ENCODE measurements at regions not wholly inside any gene's neighbourhood (a gene's known extent, or its start where the extent isn't known, plus 50 kb on each side); places are given as distances from the start of the nearest gene placed in this dataset.

DNA sequence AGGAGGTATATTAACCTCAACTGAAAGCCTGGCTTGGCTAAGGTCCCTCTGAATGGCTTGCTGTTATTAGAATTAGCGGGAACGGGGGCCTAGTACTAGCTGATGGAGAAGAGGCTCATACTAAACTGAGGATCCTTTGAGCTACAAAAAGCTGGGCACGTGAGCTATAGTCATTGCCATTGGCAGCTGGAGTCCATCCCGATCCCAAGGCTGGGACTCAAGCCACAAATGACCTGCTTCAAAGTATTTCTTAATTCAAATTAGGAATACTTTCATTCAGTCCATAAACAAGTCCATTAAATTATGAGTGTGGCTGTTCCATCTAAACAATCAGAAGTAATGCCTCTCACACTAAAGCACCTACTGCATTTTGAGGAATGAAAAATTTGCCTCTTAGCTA is 114.5 kb downstream of the DACT1 start:
- TF ChIP-seq, protein P1, sequence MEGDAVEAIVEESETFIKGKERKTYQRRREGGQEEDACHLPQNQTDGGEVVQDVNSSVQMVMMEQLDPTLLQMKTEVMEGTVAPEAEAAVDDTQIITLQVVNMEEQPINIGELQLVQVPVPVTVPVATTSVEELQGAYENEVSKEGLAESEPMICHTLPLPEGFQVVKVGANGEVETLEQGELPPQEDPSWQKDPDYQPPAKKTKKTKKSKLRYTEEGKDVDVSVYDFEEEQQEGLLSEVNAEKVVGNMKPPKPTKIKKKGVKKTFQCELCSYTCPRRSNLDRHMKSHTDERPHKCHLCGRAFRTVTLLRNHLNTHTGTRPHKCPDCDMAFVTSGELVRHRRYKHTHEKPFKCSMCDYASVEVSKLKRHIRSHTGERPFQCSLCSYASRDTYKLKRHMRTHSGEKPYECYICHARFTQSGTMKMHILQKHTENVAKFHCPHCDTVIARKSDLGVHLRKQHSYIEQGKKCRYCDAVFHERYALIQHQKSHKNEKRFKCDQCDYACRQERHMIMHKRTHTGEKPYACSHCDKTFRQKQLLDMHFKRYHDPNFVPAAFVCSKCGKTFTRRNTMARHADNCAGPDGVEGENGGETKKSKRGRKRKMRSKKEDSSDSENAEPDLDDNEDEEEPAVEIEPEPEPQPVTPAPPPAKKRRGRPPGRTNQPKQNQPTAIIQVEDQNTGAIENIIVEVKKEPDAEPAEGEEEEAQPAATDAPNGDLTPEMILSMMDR (IDR thresholded peaks at IDR 0.05) = no peak
- no peak for TF ChIP-seq POLR2A (IDR thresholded peaks at IDR 0.05)
